Fibroblast of lung (primary cell): ENCODE measurements at regions not wholly inside any gene's neighbourhood (a gene's known extent, or its start where the extent isn't known, plus 50 kb on each side); places are given as distances from the start of the nearest gene placed in this dataset.

Source experiments
- DNase-seq, 2 donors: peaks; one replicate each; pipeline versions ENCODE4 v3.0.0 to v3.0.0-alpha.2; 2010; ENCODE audit warnings: low read depth in 2 of 2
- H2AFZ ChIP-seq: 2 replicates; pipeline ENCODE4 v1.5.1; 2012; ENCODE audit warnings: low read length, control low read depth, inconsistent platforms
- H3K27ac ChIP-seq: 2 replicates; pipeline ENCODE4 v1.5.1; 2011; ENCODE audit warnings: low read length, control low read depth; ENCODE audit not compliant: insufficient read depth
- H3K27me3 ChIP-seq: 2 replicates; pipeline ENCODE4 v1.5.1; 2011; ENCODE audit warnings: mild to moderate bottlenecking, low read length; ENCODE audit not compliant: control insufficient read depth, insufficient read depth
- H3K36me3 ChIP-seq: 2 replicates; pipeline ENCODE4 v1.5.1; 2011; ENCODE audit warnings: low read length; ENCODE audit not compliant: control insufficient read depth, insufficient read depth
- H3K4me1 ChIP-seq: 2 replicates; pipeline ENCODE4 v1.5.1; 2011; ENCODE audit warnings: low read length; ENCODE audit not compliant: control insufficient read depth, insufficient read depth; ENCODE audit errors: extremely low read depth
- H3K4me2 ChIP-seq: 2 replicates; pipeline ENCODE4 v1.5.1; 2011; ENCODE audit warnings: low read length, control low read depth; ENCODE audit not compliant: insufficient read depth; ENCODE audit errors: extremely low read depth
- H3K4me3 ChIP-seq, 4 experiments: fragments of 200-600 bp in 1 of 4; sonication (generic) in 1 of 4; replicated peaks in 1 of 4; 2 replicates each; pipeline ENCODE4 v1.5.1; 2011 to 2016; ENCODE audit warnings: low read length in 4 of 4, low read depth in 3 of 4, mild to moderate bottlenecking in 3 of 4, control low read depth in 2 of 4, inconsistent platforms in 1 of 4, mixed read lengths in 1 of 4; ENCODE audit not compliant: insufficient read depth in 1 of 4; ENCODE audit errors: control extremely low read depth in 1 of 4
- H3K79me2 ChIP-seq: 2 replicates; pipeline ENCODE4 v1.5.1; 2012; ENCODE audit warnings: mild to moderate bottlenecking, low read length, inconsistent platforms; ENCODE audit not compliant: control insufficient read depth, insufficient read depth
- H3K9ac ChIP-seq: 2 replicates; pipeline ENCODE4 v1.5.1; 2011; ENCODE audit warnings: mild to moderate bottlenecking, low read length, control low read depth; ENCODE audit not compliant: insufficient read depth
- H3K9me3 ChIP-seq: 2 replicates; pipeline ENCODE4 v1.5.1; 2012; ENCODE audit warnings: low read depth, low read length; ENCODE audit not compliant: control insufficient read depth, insufficient read depth
- H4K20me1 ChIP-seq: 2 replicates; pipeline ENCODE4 v1.5.1; 2011; ENCODE audit warnings: low read length; ENCODE audit not compliant: control insufficient read depth, insufficient read depth; ENCODE audit errors: extremely low read depth
- CTCF ChIP-seq, 2 donors: IDR thresholded peaks in 1 of 2; conservative IDR thresholded peaks in 1 of 2; 1 replicate in 1 of 2; 2 replicates in 1 of 2; pipeline ENCODE4 v1.5.1; 2011 to 2012; ENCODE audit warnings: low read length in 2 of 2, control low read depth in 1 of 2, inconsistent platforms in 1 of 2, low read depth in 1 of 2, mild to moderate bottlenecking in 1 of 2
- EZH2 ChIP-seq: IDR thresholded peaks from 2 replicates; pipeline ENCODE4 v1.5.1; 2012; ENCODE audit warnings: low read length, control low read depth, mild to moderate bottlenecking; ENCODE audit errors: missing control alignments

- H3K36me3 ChIP-seq, result no peaks in the 10 kb centered on the region
- H3K9ac ChIP-seq, result no peak overlapping the region
- peaks cover 3% of the 10 kb centered on the region for H3K27me3 ChIP-seq
- H3K4me3 ChIP-seq, result no peak overlapping the region
- H2AFZ ChIP-seq, result no peak overlapping the region
- no peak overlapping the region for H3K27ac ChIP-seq
- no peaks in the 10 kb centered on the region for H3K79me2 ChIP-seq
- DNase-seq, result no peak
- H3K4me1 ChIP-seq, result no peaks in the 10 kb centered on the region
- no peaks in the 10 kb centered on the region for H3K9me3 ChIP-seq
- no peak overlapping the region for H3K4me2 ChIP-seq
- TF ChIP-seq EZH2 (no peak), CTCF (conservative IDR thresholded peaks at IDR 0.05 in 1 of 2, IDR thresholded peaks at IDR 0.05 in 1 of 2; ENCODE audit: low read depth in 1 of 2, low read length in 2 of 2) (no peak)
- no peaks in the 10 kb centered on the region for H4K20me1 ChIP-seq
Measured at GRCh38 chr11:92152245-92152644, 72.4 kb upstream of the FAT3 start.

- peak; percentile 3 to 25 for DNase-seq
- no peaks in the 10 kb centered on the region for H3K79me2 ChIP-seq
- H3K27ac ChIP-seq, result no peak overlapping the region
- H3K27me3 ChIP-seq, result peaks cover 3% of the 10 kb centered on the region
- no peaks in the 10 kb centered on the region for H3K36me3 ChIP-seq
- H3K4me3 ChIP-seq, result no peak overlapping the region
- no peak overlapping the region for H3K4me2 ChIP-seq
- no peak overlapping the region for H3K9ac ChIP-seq
- H3K4me1 ChIP-seq, result no peaks in the 10 kb centered on the region
- H4K20me1 ChIP-seq, result no peaks in the 10 kb centered on the region
- H2AFZ ChIP-seq, result no peak overlapping the region
- H3K9me3 ChIP-seq, result no peaks in the 10 kb centered on the region
- TF ChIP-seq CTCF (conservative IDR thresholded peaks at IDR 0.05 in 1 of 2, IDR thresholded peaks at IDR 0.05 in 1 of 2; ENCODE audit: low read depth in 1 of 2, low read length in 2 of 2), result peak; percentile 22 to 26
- TF ChIP-seq EZH2, result no peak
Measured at GRCh38 chr11:92149996-92150395, 74.6 kb upstream of the FAT3 start.

- TF ChIP-seq EZH2 (no peak), CTCF (conservative IDR thresholded peaks at IDR 0.05 in 1 of 2, IDR thresholded peaks at IDR 0.05 in 1 of 2; ENCODE audit: low read depth in 1 of 2, low read length in 2 of 2) (no peak)
- Histone ChIP-seq H4K20me1 (no peaks in the 10 kb centered on the region), H3K4me3 (no peak overlapping the region), H3K27ac (no peak overlapping the region), H2AFZ (no peak overlapping the region), H3K27me3 (no peaks in the 10 kb centered on the region), H3K9ac (no peak overlapping the region), H3K9me3 (no peaks in the 10 kb centered on the region), H3K4me2 (no peak overlapping the region), H3K36me3 (no peaks in the 10 kb centered on the region), H3K4me1 (no peaks in the 10 kb centered on the region), H3K79me2 (no peaks in the 10 kb centered on the region)
- no peak for DNase-seq
Measured at GRCh38 chr11:92141725-92142124, 82.9 kb upstream of the FAT3 start.
